ENCODE measurements at regions not wholly inside any gene's neighbourhood (a gene's known extent, or its start where the extent isn't known, plus 50 kb on each side); places are given as distances from the start of the nearest gene placed in this dataset.

DNA sequence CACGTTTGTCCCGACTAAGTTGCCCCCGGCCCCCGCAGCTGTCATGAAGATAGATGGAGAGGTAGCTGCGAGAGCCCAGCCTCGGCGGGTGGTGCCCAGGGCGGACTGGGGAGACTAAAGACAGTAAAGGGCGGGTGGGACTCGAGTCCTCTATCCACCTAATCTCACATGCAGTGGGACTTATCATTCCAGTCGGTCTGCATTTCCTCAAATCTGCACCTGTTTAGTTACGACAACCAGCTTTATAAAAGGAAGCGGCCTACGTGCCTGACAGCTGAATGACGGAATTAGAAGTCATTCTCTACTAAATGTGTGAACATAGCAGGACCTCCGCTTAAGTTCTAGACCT lies 109.8 kb upstream of the EGLN3 start:
- Mint-ChIP-seq H3K27me3 (ENCODE audit: low read depth) (peaks cover 26% of the 10 kb centered on the region), H3K4me3 (peak overlapping the region; percentile 84), H3K36me3 (no peaks in the 10 kb centered on the region), H3K27ac (no peak overlapping the region), H3K9me3 (no peaks in the 10 kb centered on the region), H3K4me1 (peaks cover 15% of the 10 kb centered on the region)
- POLR2A ChIA-PET, result interaction anchor here (1.8 kb wide), 1 partner anchor 101 kb away, joined by 4 read pairs; no protein-coding TSS in a partner anchor
- DNase-seq (ENCODE audit: low spot score) (peak; percentile 33), ATAC-seq (no peak)
- CTCF ChIA-PET, result interaction anchor here (0.7 to 2.7 kb wide), 7 partner anchors 37 to 270 kb away, joined by 3 to 17 read pairs (median 5); no protein-coding TSS in a partner anchor
- TF ChIP-seq OVOL2 (CRISPR knock-in tag; IDR thresholded peaks at IDR 0.05; ENCODE audit: borderline replicate concordance) (no peak), ELF4 (CRISPR knock-in tag; IDR thresholded peaks at IDR 0.05; ENCODE audit: low read depth) (no peak)

DNA sequence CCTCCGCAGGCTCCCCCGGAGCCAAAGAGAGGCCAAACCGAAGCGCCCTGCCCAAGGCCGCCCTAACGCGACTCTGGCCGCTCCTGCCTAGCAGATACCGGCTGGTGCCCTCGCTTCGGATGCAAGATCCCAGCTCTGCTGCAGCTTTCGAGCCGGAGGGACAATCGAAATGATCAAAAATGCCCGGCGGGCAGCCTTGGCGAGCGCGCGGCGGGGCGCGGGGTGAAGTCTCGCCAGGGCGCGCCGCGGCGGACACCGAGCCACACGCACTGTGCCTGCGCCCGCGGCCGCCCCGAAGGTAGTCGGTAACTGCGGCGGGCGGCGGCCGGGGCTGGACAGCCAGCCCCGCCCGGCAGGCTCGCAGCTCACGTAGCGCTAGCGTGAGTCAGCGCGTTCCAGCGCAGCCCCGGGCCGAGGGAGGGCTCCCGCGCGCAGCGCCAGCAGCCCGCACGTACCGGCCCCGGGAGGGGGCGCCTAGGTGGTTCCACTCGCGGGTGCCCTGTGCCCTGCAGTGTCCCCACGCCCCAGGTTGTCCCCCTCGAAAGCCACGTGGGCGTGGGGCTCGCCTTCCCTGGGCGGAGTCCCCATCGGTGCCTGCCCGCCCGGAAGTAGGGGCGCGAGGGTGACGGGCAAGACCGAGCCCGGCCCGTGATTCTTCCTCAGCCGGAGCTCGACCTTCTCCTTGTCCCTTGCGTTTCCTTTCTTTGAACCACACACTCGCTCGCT lies 109.2 kb upstream of the EGLN3 start:
- H3K9me3 Mint-ChIP-seq, result no peaks in the 10 kb centered on the region
- DNase-seq (ENCODE audit: low spot score) (peak; percentile 74), ATAC-seq (peak; percentile 92)
- peaks cover 15% of the 10 kb centered on the region for H3K4me1 Mint-ChIP-seq
- ChIA-PET POLR2A (interaction anchor here (0.6 to 1.8 kb wide), 3 partner anchors 40 to 101 kb away, joined by 3 to 6 read pairs (median 4); no protein-coding TSS in a partner anchor), CTCF (interaction anchor here (0.6 to 2.7 kb wide), 8 partner anchors 17 to 271 kb away, joined by 3 to 17 read pairs (median 4); no protein-coding TSS in a partner anchor)
- H3K27me3 Mint-ChIP-seq (ENCODE audit: low read depth), result peaks cover 26% of the 10 kb centered on the region
- no peak overlapping the region for H3K27ac Mint-ChIP-seq
- H3K4me3 Mint-ChIP-seq, result peak overlapping the region; percentile 84
- no peaks in the 10 kb centered on the region for H3K36me3 Mint-ChIP-seq
- TF ChIP-seq RORB (CRISPR knock-in tag; IDR thresholded peaks at IDR 0.05) (no peak), ATF1 (CRISPR knock-in tag; IDR thresholded peaks at IDR 0.05) (no peak), ZNF396 (CRISPR knock-in tag; IDR thresholded peaks at IDR 0.05; ENCODE audit: borderline replicate concordance) (no peak), ZNF263 (CRISPR knock-in tag; IDR thresholded peaks at IDR 0.05; ENCODE audit: low read depth) (no peak), ZNF671 (CRISPR knock-in tag; IDR thresholded peaks at IDR 0.05) (no peak), CREM (CRISPR knock-in tag; IDR thresholded peaks at IDR 0.05) (no peak), NFYB (CRISPR knock-in tag; conservative IDR thresholded peaks at IDR 0.05; ENCODE audit: low read depth) (no peak)
- TF ChIP-seq, protein P1, sequence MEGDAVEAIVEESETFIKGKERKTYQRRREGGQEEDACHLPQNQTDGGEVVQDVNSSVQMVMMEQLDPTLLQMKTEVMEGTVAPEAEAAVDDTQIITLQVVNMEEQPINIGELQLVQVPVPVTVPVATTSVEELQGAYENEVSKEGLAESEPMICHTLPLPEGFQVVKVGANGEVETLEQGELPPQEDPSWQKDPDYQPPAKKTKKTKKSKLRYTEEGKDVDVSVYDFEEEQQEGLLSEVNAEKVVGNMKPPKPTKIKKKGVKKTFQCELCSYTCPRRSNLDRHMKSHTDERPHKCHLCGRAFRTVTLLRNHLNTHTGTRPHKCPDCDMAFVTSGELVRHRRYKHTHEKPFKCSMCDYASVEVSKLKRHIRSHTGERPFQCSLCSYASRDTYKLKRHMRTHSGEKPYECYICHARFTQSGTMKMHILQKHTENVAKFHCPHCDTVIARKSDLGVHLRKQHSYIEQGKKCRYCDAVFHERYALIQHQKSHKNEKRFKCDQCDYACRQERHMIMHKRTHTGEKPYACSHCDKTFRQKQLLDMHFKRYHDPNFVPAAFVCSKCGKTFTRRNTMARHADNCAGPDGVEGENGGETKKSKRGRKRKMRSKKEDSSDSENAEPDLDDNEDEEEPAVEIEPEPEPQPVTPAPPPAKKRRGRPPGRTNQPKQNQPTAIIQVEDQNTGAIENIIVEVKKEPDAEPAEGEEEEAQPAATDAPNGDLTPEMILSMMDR (IDR thresholded peaks at IDR 0.05), result no peak
- TF ChIP-seq, protein P2, sequence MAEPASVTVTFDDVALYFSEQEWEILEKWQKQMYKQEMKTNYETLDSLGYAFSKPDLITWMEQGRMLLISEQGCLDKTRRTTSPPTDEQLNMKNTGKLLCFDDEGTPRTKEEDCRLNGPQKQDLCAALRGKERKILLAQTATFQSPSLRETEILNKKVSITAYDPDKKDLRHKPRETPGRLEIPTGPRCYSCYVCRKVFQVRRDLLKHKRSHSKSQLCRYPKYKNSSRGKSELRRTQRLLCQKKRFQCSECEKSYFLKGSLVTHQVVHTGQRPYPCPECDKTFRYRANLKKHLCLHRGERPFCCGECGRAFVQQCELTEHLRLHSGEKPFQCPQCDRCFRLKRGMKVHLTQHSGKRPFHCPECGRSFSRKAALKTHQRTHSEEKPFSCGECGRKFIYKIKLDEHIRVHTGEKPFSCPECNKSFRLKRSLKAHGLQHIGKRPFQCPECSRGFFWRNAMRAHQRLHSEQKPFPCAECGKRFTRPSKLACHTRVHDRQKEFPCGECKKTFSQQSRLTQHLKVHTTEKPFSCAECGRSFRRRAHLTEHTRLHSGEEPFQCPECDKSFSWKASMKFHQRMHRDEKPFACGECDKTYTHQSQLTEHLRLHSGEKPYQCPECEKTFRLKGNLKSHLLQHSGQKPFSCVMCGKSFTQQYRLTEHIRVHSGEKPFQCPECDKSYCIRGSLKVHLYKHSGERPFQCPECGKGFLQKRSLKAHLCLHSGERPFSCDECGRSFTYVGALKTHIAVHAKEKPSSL (CRISPR knock-in tag; conservative IDR thresholded peaks at IDR 0.05), result no peak
- TF ChIP-seq, protein P3, sequence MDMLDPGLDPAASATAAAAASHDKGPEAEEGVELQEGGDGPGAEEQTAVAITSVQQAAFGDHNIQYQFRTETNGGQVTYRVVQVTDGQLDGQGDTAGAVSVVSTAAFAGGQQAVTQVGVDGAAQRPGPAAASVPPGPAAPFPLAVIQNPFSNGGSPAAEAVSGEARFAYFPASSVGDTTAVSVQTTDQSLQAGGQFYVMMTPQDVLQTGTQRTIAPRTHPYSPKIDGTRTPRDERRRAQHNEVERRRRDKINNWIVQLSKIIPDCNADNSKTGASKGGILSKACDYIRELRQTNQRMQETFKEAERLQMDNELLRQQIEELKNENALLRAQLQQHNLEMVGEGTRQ (CRISPR knock-in tag; IDR thresholded peaks at IDR 0.05), result peak; percentile 45
- TF ChIP-seq, protein P4, sequence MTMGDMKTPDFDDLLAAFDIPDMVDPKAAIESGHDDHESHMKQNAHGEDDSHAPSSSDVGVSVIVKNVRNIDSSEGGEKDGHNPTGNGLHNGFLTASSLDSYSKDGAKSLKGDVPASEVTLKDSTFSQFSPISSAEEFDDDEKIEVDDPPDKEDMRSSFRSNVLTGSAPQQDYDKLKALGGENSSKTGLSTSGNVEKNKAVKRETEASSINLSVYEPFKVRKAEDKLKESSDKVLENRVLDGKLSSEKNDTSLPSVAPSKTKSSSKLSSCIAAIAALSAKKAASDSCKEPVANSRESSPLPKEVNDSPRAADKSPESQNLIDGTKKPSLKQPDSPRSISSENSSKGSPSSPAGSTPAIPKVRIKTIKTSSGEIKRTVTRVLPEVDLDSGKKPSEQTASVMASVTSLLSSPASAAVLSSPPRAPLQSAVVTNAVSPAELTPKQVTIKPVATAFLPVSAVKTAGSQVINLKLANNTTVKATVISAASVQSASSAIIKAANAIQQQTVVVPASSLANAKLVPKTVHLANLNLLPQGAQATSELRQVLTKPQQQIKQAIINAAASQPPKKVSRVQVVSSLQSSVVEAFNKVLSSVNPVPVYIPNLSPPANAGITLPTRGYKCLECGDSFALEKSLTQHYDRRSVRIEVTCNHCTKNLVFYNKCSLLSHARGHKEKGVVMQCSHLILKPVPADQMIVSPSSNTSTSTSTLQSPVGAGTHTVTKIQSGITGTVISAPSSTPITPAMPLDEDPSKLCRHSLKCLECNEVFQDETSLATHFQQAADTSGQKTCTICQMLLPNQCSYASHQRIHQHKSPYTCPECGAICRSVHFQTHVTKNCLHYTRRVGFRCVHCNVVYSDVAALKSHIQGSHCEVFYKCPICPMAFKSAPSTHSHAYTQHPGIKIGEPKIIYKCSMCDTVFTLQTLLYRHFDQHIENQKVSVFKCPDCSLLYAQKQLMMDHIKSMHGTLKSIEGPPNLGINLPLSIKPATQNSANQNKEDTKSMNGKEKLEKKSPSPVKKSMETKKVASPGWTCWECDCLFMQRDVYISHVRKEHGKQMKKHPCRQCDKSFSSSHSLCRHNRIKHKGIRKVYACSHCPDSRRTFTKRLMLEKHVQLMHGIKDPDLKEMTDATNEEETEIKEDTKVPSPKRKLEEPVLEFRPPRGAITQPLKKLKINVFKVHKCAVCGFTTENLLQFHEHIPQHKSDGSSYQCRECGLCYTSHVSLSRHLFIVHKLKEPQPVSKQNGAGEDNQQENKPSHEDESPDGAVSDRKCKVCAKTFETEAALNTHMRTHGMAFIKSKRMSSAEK (CRISPR knock-in tag; IDR thresholded peaks at IDR 0.05; ENCODE audit: borderline replicate concordance), result no peak
- TF ChIP-seq, protein P5, sequence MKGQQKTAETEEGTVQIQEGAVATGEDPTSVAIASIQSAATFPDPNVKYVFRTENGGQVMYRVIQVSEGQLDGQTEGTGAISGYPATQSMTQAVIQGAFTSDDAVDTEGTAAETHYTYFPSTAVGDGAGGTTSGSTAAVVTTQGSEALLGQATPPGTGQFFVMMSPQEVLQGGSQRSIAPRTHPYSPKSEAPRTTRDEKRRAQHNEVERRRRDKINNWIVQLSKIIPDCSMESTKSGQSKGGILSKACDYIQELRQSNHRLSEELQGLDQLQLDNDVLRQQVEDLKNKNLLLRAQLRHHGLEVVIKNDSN (CRISPR knock-in tag; IDR thresholded peaks at IDR 0.05), result peak; percentile 58; the same call in 1 of the 2 replicates
- TF ChIP-seq, protein P6, sequence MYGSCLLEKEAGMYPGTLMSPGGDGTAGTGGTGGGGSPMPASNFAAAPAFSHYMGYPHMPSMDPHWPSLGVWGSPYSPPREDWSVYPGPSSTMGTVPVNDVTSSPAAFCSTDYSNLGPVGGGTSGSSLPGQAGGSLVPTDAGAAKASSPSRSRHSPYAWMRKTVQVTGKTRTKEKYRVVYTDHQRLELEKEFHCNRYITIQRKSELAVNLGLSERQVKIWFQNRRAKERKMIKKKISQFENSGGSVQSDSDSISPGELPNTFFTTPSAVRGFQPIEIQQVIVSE (CRISPR knock-in tag; IDR thresholded peaks at IDR 0.05; ENCODE audit: borderline replicate concordance), result no peak
- TF ChIP-seq, protein P7, sequence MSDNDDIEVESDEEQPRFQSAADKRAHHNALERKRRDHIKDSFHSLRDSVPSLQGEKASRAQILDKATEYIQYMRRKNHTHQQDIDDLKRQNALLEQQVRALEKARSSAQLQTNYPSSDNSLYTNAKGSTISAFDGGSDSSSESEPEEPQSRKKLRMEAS (CRISPR knock-in tag; IDR thresholded peaks at IDR 0.05), result peak; percentile 65; the same call in 1 of the 2 replicates
- TF ChIP-seq, protein P8, sequence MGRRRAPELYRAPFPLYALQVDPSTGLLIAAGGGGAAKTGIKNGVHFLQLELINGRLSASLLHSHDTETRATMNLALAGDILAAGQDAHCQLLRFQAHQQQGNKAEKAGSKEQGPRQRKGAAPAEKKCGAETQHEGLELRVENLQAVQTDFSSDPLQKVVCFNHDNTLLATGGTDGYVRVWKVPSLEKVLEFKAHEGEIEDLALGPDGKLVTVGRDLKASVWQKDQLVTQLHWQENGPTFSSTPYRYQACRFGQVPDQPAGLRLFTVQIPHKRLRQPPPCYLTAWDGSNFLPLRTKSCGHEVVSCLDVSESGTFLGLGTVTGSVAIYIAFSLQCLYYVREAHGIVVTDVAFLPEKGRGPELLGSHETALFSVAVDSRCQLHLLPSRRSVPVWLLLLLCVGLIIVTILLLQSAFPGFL (CRISPR knock-in tag; IDR thresholded peaks at IDR 0.05; ENCODE audit: borderline replicate concordance), result no peak
- TF ChIP-seq, protein P9, sequence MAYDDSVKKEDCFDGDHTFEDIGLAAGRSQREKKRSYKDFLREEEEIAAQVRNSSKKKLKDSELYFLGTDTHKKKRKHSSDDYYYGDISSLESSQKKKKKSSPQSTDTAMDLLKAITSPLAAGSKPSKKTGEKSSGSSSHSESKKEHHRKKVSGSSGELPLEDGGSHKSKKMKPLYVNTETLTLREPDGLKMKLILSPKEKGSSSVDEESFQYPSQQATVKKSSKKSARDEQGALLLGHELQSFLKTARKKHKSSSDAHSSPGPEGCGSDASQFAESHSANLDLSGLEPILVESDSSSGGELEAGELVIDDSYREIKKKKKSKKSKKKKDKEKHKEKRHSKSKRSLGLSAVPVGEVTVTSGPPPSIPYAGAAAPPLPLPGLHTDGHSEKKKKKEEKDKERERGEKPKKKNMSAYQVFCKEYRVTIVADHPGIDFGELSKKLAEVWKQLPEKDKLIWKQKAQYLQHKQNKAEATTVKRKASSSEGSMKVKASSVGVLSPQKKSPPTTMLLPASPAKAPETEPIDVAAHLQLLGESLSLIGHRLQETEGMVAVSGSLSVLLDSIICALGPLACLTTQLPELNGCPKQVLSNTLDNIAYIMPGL (CRISPR knock-in tag; IDR thresholded peaks at IDR 0.05), result peak; percentile 56; the same call in 1 of the 2 replicates
